GM20000 (cell line): ENCODE measurements at regions not wholly inside any gene's neighbourhood (a gene's known extent, or its start where the extent isn't known, plus 50 kb on each side); places are given as distances from the start of the nearest gene placed in this dataset.

ENCODE experiments used
- DNase-seq: peaks from one replicate; pipeline ENCODE4 v3.0.0; 2012; ENCODE audit warnings: low spot score
- TF ChIP-seq, protein P1 (sequence below): IDR thresholded peaks from 2 replicates; pipeline ENCODE4 v1.5.1; 2012; ENCODE audit warnings: mild to moderate bottlenecking, control low read depth; ENCODE audit errors: extremely low read depth, missing control alignments

GRCh38 chr15:97023488-97023844 is 693.0 kb downstream of the NR2F2 start:
- DNase-seq, result no peak
- TF ChIP-seq, protein P1, sequence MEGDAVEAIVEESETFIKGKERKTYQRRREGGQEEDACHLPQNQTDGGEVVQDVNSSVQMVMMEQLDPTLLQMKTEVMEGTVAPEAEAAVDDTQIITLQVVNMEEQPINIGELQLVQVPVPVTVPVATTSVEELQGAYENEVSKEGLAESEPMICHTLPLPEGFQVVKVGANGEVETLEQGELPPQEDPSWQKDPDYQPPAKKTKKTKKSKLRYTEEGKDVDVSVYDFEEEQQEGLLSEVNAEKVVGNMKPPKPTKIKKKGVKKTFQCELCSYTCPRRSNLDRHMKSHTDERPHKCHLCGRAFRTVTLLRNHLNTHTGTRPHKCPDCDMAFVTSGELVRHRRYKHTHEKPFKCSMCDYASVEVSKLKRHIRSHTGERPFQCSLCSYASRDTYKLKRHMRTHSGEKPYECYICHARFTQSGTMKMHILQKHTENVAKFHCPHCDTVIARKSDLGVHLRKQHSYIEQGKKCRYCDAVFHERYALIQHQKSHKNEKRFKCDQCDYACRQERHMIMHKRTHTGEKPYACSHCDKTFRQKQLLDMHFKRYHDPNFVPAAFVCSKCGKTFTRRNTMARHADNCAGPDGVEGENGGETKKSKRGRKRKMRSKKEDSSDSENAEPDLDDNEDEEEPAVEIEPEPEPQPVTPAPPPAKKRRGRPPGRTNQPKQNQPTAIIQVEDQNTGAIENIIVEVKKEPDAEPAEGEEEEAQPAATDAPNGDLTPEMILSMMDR, result no peak

DNA sequence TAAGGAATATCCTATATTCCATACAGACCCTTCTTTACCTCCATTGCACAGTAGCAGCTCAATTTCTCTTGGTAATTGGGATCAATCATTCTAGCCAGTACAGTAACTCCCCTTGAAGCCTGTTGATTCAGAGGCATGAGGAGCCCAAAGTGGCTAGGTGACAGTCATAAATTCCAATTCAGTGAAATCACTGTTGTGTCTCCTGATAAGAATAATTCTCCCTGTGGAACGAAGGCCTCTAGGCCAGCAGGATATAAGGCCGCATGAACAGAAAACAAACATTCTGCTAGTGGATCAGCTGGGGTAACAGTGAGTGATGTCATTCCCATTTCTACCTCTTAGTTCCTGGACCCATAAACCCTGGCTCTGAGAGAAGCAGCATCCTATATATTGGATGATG is 696.3 kb downstream of the NR2F2 start:
- no peak for DNase-seq
- TF ChIP-seq, protein P1, result no peak

- no peak for DNase-seq
- TF ChIP-seq, protein P1, result no peak
These were observed 697.3 kb downstream of the NR2F2 start for GRCh38 chr15:97027772-97028171.

GRCh38 chr15:97030251-97030650 is 699.8 kb downstream of the NR2F2 start:
- no peak for DNase-seq
- TF ChIP-seq, protein P1, result no peak

GRCh38 chr15:97036301-97036700 is 705.8 kb downstream of the NR2F2 start:
- TF ChIP-seq, protein P1, result no peak
- no peak for DNase-seq

DNA sequence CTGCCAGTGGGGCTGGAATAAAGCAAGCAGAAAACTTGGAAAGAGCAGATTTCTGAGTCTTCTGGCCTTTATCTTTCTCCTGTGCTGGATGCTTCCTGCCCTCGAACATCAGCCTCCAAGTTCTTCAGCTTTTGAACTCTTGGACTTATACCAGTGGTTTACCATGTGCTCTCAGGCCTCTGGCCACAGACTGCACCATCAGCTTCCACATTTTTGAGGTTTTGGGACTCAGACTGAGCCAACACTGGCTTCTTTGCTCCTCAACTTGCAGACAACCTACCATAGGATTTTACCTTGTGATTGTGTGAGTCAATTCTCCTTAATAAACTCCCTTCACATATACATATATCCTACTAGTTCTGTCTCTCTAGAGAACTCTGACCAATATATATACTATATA is 706.6 kb downstream of the NR2F2 start:
- TF ChIP-seq, protein P1, result no peak

GRCh38 chr15:97045666-97046421 is 715.3 kb downstream of the NR2F2 start:
- TF ChIP-seq, protein P1, result no peak
- no peak for DNase-seq

More for the DNA sequence above, 706.6 kb downstream of the NR2F2 start:
- no peak for DNase-seq
